HepG2 (cell line): ENCODE measurements at regions not wholly inside any gene's neighbourhood (a gene's known extent, or its start where the extent isn't known, plus 50 kb on each side); places are given as distances from the start of the nearest gene placed in this dataset.

Experiments used
- BORCS8-MEF2B ChIP-seq: sonication (generic); formaldehyde crosslinking; IDR thresholded peaks from 2 replicates; pipeline ENCODE4 v1.8.0; 2022; ENCODE audit warnings: mild to moderate bottlenecking, missing genetic modification reagents
- CTCF ChIP-seq: sonication (generic); formaldehyde crosslinking; IDR thresholded peaks from 2 replicates; pipeline ENCODE4 v1.5.0; 2020; ENCODE audit warnings: mild to moderate bottlenecking, missing genetic modification reagents, moderate library complexity
- HMGXB4 ChIP-seq, 2 experiments: sonication (generic) in 1 of 2; formaldehyde crosslinking in 1 of 2; IDR thresholded peaks; 2 replicates each; pipeline versions ENCODE4 v1.4.0 to v1.6.1; 2018 to 2020; ENCODE audit warnings: missing genetic modification reagents in 2 of 2, borderline replicate concordance in 1 of 2, low read depth in 1 of 2, mild to moderate bottlenecking in 1 of 2, missing biosample characterization in 1 of 2
- MYNN ChIP-seq: sonication (generic); formaldehyde crosslinking; IDR thresholded peaks from 2 replicates; pipeline ENCODE4 v1.4.0; 2020; ENCODE audit warnings: mild to moderate bottlenecking, low read depth, missing genetic modification reagents
- PRPF4 ChIP-seq: fragments of 200-400 bp; formaldehyde crosslinking; IDR thresholded peaks from 2 replicates; pipeline ENCODE4 v1.6.1; 2016; ENCODE audit warnings: low read length, low read depth; ENCODE audit not compliant: poor library complexity, severe bottlenecking
- SALL1 ChIP-seq: sonication (generic); formaldehyde crosslinking; IDR thresholded peaks from 2 replicates; pipeline ENCODE4 v1.8.0; 2022; ENCODE audit warnings: mild to moderate bottlenecking, missing genetic modification reagents
- SMC3 ChIP-seq: IDR thresholded peaks from 2 replicates; pipeline ENCODE4 v1.6.1; 2011; ENCODE audit warnings: low read length, improper control_type of control experiment
- SOX6 ChIP-seq, 2 experiments: fragments of 450-650 bp in 1 of 2; sonication (generic) in 1 of 2; formaldehyde crosslinking in 1 of 2; IDR thresholded peaks; 2 replicates each; pipeline versions ENCODE4 v1.4.0 to v1.6.1; 2017 to 2020; ENCODE audit warnings: antibody characterized with exemption in 1 of 2, mild to moderate bottlenecking in 1 of 2, missing genetic modification reagents in 1 of 2
- TGIF2 ChIP-seq: IDR thresholded peaks from 2 replicates; pipeline ENCODE4 v1.6.1; 2016; ENCODE audit warnings: control low read depth, missing compliant biosample characterization
- ZNF747 ChIP-seq: sonication (generic); formaldehyde crosslinking; IDR thresholded peaks from 2 replicates; pipeline ENCODE4 v1.8.1; 2023; ENCODE audit warnings: missing genetic modification reagents, mild to moderate bottlenecking, borderline replicate concordance
- TF ChIP-seq, protein P1 (sequence below): sonication (generic); formaldehyde crosslinking; IDR thresholded peaks from 2 replicates; pipeline ENCODE4 v1.4.0; 2020; ENCODE audit warnings: mild to moderate bottlenecking, missing genetic modification reagents
- TF ChIP-seq, protein P2 (sequence below): sonication (generic); formaldehyde crosslinking; IDR thresholded peaks from 2 replicates; pipeline ENCODE4 v1.8.0; 2022; ENCODE audit warnings: missing genetic modification reagents, low read depth, mild to moderate bottlenecking, borderline replicate concordance

DNA sequence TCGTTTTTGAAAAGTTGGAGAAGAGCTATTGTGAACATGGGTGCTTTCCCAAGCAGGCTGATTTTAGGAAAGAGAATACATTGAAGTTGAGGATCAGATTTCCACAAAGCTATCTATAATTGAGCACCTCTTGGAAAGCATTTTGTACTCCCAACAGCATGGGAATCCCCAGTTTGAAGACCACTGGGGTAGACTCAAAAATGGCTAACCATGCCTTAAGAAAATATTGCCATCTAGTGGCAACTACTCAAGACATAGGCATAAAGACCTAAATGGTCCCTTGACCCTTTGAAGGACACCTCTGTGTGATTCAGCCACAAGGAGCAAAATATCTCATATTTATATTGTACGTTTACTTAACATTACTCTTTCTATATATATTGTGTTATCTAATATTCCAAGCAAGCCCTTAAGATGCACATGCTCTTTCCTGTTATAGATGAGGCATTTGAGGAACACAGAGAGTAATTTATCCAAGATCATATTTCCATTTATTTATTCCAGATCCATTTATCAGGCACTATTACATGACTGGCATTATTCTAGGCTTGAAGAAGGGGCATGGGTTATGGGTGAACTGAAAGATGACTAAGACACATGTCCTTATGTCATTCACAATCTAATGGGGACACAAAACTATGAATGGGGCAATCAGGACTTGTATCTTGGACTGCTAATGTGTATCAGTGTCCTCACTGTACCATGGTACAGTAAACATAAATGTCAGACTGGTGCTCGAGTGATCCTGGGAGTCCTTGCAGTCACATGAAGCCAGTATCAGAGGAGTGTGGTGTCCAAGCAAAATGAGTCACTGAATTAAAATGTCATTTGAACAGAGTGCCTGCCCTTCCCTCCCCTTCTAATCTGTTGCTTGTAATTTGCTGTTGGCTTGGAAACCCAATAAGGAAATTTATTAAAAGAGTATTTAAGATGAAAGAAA is 121.0 kb upstream of the XPO1 start (continued):
- no peak for TF ChIP-seq TGIF2 (CRISPR knock-in tag)
- TF ChIP-seq MYNN (CRISPR knock-in tag): no peak
- TF ChIP-seq SMC3: peak; percentile 17; the same call in 1 of the 2 replicates
- TF ChIP-seq BORCS8-MEF2B: no peak
- no peak for TF ChIP-seq SOX6 (IDR thresholded peaks at IDR 0.05)
- TF ChIP-seq SOX6 (CRISPR knock-in tag; IDR thresholded peaks at IDR 0.05): no peak
- TF ChIP-seq SALL1 (CRISPR knock-in tag): no peak
- TF ChIP-seq, protein P1, sequence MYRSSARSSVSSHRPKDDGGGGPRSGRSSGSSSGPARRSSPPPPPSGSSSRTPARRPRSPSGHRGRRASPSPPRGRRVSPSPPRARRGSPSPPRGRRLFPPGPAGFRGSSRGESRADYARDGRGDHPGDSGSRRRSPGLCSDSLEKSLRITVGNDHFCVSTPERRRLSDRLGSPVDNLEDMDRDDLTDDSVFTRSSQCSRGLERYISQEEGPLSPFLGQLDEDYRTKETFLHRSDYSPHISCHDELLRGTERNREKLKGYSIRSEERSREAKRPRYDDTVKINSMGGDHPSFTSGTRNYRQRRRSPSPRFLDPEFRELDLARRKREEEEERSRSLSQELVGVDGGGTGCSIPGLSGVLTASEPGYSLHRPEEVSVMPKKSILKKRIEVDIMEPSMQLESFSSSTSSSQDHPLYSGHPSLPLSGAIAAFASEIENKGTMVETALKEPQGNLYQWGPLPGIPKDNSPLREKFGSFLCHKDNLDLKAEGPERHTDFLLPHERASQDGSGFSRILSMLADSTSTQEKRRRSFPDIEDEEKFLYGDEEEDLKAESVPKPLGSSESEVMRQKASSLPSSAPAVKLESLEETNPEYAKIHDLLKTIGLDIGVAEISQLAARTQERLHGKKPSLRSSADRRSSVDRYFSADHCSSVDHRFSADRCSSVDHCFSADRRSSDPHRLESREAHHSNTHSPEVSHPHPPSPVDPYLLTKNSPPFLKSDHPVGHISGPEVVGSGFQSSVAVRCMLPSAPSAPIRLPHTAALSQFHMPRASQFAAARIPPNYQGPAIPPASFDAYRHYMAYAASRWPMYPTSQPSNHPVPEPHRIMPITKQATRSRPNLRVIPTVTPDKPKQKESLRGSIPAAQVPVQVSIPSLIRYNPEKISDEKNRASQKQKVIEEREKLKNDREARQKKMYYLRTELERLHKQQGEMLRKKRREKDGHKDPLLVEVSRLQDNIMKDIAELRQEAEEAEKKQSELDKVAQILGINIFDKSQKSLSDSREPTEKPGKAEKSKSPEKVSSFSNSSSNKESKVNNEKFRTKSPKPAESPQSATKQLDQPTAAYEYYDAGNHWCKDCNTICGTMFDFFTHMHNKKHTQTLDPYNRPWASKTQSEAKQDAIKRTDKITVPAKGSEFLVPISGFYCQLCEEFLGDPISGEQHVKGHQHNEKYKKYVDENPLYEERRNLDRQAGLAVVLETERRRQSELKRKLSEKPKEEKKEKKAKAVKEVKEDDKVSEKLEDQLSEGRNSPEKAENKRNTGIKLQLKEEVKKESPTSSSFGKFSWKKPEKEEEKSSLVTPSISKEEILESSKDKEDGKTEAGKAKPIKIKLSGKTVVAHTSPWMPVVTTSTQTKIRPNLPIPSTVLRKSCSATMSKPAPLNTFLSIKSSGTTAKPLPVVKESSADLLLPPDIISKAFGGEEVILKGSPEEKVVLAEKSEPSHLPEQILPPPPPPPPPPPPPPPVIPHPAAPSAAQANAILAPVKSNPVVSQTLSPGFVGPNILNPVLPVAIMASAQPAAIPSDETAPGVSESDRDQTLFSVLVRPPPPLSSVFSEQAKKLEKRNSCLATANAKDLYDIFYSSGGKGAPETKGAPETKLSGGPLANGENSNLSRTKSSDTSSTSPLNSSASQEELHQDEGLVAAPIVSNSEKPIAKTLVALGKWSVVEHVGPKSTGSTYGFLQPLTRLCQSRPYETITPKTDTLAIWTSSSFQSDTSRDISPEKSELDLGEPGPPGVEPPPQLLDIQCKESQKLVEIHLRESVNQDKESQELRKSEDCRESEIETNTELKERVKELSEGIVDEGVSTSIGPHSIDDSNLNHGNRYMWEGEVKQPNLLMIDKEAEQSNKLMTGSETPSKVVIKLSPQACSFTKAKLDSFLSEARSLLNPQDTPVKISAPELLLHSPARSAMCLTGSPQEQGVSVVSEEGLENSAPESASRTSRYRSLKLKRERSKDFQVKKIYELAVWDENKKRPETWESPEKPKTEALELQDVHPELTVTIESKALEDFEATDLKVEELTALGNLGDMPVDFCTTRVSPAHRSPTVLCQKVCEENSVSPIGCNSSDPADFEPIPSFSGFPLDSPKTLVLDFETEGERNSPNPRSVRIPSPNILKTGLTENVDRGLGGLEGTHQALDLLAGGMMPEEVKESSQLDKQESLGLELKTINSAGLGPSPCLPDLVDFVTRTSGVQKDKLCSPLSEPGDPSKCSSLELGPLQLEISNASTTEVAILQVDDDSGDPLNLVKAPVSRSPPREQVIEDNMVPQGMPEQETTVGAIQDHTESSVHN (CRISPR knock-in tag): no peak
- TF ChIP-seq ZNF747 (CRISPR knock-in tag): no peak
- no peak for TF ChIP-seq HMGXB4 (CRISPR knock-in tag; IDR thresholded peaks at IDR 0.05; ENCODE audit: borderline replicate concordance in 1 of 2, low read depth in 1 of 2)
- peak; percentile 69 for TF ChIP-seq CTCF (CRISPR knock-in tag)
- TF ChIP-seq, protein P2, sequence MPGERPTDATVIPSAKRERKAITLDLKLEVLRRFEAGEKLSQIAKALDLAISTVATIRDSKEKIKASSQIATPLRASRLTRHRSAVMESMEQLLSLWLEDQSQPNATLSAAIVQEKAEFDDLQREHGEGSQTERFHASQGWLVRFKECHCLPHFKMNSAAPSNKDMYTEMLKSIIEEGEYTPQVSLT (CRISPR knock-in tag): no peak
- no peak for TF ChIP-seq PRPF4
